Natural killer cell (primary cell): ENCODE measurements at regions not wholly inside any gene's neighbourhood (a gene's known extent, or its start where the extent isn't known, plus 50 kb on each side); places are given as distances from the start of the nearest gene placed in this dataset.
"Not testable (repeated sequence)": the region's sequence is repeated elsewhere in the genome, so short reads cannot be mapped to it uniquely, and the experiment has no call there.

Experiments
- ATAC-seq, 3 donors: fragments of 150-1000 bp in 2 of 3; fragments of 200-7000 bp in 1 of 3; cut with Tn5 transposase; 1 replicate in 1 of 3; 2 replicates in 2 of 3; pipeline ENCODE4 v1.10.0; 2021; ENCODE audit warnings: mild to moderate bottlenecking in 2 of 3, moderate library complexity in 2 of 3
- DNase-seq, 2 donors: peaks; one replicate each; pipeline versions ENCODE4 v3.0.0 to v3.0.0-alpha.2; 2013 to 2021; ENCODE audit warnings: mixed read lengths in 1 of 2
- H3K27ac ChIP-seq: one replicate; pipeline ENCODE4 v1.5.1; 2013; ENCODE audit warnings: mild to moderate bottlenecking, low read length
- H3K27me3 ChIP-seq: one replicate; pipeline ENCODE4 v1.6.1; 2013; ENCODE audit warnings: low read length; ENCODE audit not compliant: control insufficient read depth, insufficient read depth
- H3K36me3 ChIP-seq: one replicate; pipeline ENCODE4 v1.6.1; 2013; ENCODE audit warnings: low read length; ENCODE audit not compliant: control insufficient read depth, insufficient read depth
- H3K4me1 ChIP-seq: one replicate; pipeline ENCODE4 v1.6.1; 2013; ENCODE audit warnings: low read length; ENCODE audit not compliant: control insufficient read depth, insufficient read depth
- H3K4me3 ChIP-seq: one replicate; pipeline ENCODE4 v1.5.1; 2013; ENCODE audit warnings: low read length
- H3K9me3 ChIP-seq: one replicate; pipeline ENCODE4 v1.6.1; 2013; ENCODE audit warnings: low read length; ENCODE audit not compliant: control insufficient read depth, insufficient read depth
- H3K27ac Mint-ChIP-seq, 2 donors: one replicate each; pipeline ENCODE4 v1.8.0; 2022; ENCODE audit warnings: mild to moderate bottlenecking in 2 of 2, mixed read lengths in 2 of 2, moderate library complexity in 1 of 2
- H3K27me3 Mint-ChIP-seq, 2 donors: one replicate each; pipeline ENCODE4 v1.8.0; 2022; ENCODE audit warnings: low read depth in 2 of 2, mixed read lengths in 2 of 2
- H3K36me3 Mint-ChIP-seq: one replicate; pipeline ENCODE4 v1.8.0; 2022; ENCODE audit warnings: mixed read lengths
- H3K4me1 Mint-ChIP-seq, 2 donors: one replicate each; pipeline ENCODE4 v1.8.0; 2022; ENCODE audit warnings: mixed read lengths in 2 of 2
- H3K4me3 Mint-ChIP-seq: one replicate; pipeline ENCODE4 v1.8.0; 2022; ENCODE audit warnings: mild to moderate bottlenecking, moderate library complexity, mixed read lengths
- H3K9me3 Mint-ChIP-seq, 2 donors: one replicate each; pipeline ENCODE4 v1.8.0; 2022; ENCODE audit warnings: mixed read lengths in 2 of 2
- CTCF ChIP-seq: fragments of 200-600 bp; IDR thresholded peaks from one replicate; pipeline ENCODE4 v1.8.0; 2022; ENCODE audit warnings: antibody characterized with exemption
- WGBS: methylation state at CpG from one replicate; pipeline ENCODE4 v1.1.7; 2013; ENCODE audit warnings: missing lambda C conversion rate; ENCODE audit not compliant: insufficient coverage; 5-methylcytosine and 5-hydroxymethylcytosine counted together
- intact Hi-C: fragments of 100-400 bp; cut with micrococcal nuclease; formaldehyde crosslinking; loops from one replicate; pipeline ENCODE4 v1.14.2; 2022

GRCh38 chrX:139475432-139475831 lies 55.1 kb upstream of the F9 start:
- DNase-seq (no peak), ATAC-seq (no peak)
- Mint-ChIP-seq H3K27me3 (peaks cover 0 to 22% of the 10 kb centered on the region in 2 donors), H3K4me1 (no peaks in the 10 kb centered on the region), H3K9me3 (no peaks in the 10 kb centered on the region), H3K4me3 (no peak overlapping the region), H3K36me3 (no peaks in the 10 kb centered on the region), H3K27ac (no peak overlapping the region)
- no peak for TF ChIP-seq CTCF
- Histone ChIP-seq H3K27me3 (no peaks in the 10 kb centered on the region), H3K4me1 (no peaks in the 10 kb centered on the region), H3K9me3 (no peaks in the 10 kb centered on the region), H3K36me3 (no peaks in the 10 kb centered on the region), H3K4me3 (no peak overlapping the region), H3K27ac (no peak overlapping the region)
- WGBS: 45% methylated on average over 3 of the region's 3 CpGs
- intact Hi-C loops: no loop called here

- 100% methylated on average over 1 of the region's 1 CpG for WGBS
- H3K4me1 Mint-ChIP-seq, intact Hi-C loops, H3K36me3 ChIP-seq, H3K27ac Mint-ChIP-seq, H3K4me3 Mint-ChIP-seq, H3K27ac ChIP-seq, H3K4me1 ChIP-seq, H3K9me3 Mint-ChIP-seq, H3K4me3 ChIP-seq, H3K27me3 ChIP-seq, H3K9me3 ChIP-seq, H3K27me3 Mint-ChIP-seq, H3K36me3 Mint-ChIP-seq, ATAC-seq, DNase-seq: not testable (repeated sequence)
These were observed 68.6 kb upstream of the F9 start for GRCh38 chrX:139461945-139462344.

GRCh38 chrX:139454743-139455142 lies 75.8 kb upstream of the F9 start:
- intact Hi-C loops: no loop called here
- DNase-seq (no peak), ATAC-seq (no peak)
- H3K4me1 ChIP-seq: no peaks in the 10 kb centered on the region
- no peaks in the 10 kb centered on the region for H3K9me3 ChIP-seq
- Mint-ChIP-seq H3K36me3 (no peaks in the 10 kb centered on the region), H3K27ac (no peak overlapping the region), H3K9me3 (no peaks in the 10 kb centered on the region), H3K4me3 (no peak overlapping the region), H3K27me3 (peaks cover 5 to 9% of the 10 kb centered on the region in 2 donors), H3K4me1 (no peaks in the 10 kb centered on the region)
- H3K4me3 ChIP-seq: no peak overlapping the region
- WGBS: no CpG with 5 or more reads among the region's 1 CpG
- H3K27ac ChIP-seq: no peak overlapping the region
- H3K27me3 ChIP-seq: no peaks in the 10 kb centered on the region
- no peak for TF ChIP-seq CTCF
- H3K36me3 ChIP-seq: no peaks in the 10 kb centered on the region

- Mint-ChIP-seq H3K4me3 (no peak overlapping the region), H3K27me3 (peaks cover 3 to 11% of the 10 kb centered on the region in 2 donors), H3K9me3 (no peaks in the 10 kb centered on the region), H3K27ac (no peak overlapping the region), H3K4me1 (no peaks in the 10 kb centered on the region), H3K36me3 (no peaks in the 10 kb centered on the region)
- H3K4me1 ChIP-seq: no peaks in the 10 kb centered on the region
- no peaks in the 10 kb centered on the region for H3K36me3 ChIP-seq
- H3K4me3 ChIP-seq: no peak overlapping the region
- intact Hi-C loops: no loop called here
- no peaks in the 10 kb centered on the region for H3K27me3 ChIP-seq
- ATAC-seq: no peak
- 80% methylated on average over 2 of the region's 2 CpGs for WGBS
- H3K9me3 ChIP-seq: no peaks in the 10 kb centered on the region
- DNase-seq: no peak
- no peak overlapping the region for H3K27ac ChIP-seq
- TF ChIP-seq CTCF: no peak
These were observed 81.5 kb upstream of the F9 start for GRCh38 chrX:139448996-139449395.
